Nephron (organoid): ENCODE measurements at regions not wholly inside any gene's neighbourhood (a gene's known extent, or its start where the extent isn't known, plus 50 kb on each side); places are given as distances from the start of the nearest gene placed in this dataset.

Experiments
- H3K27ac Mint-ChIP-seq, 3 experiments: 2 replicates each; pipeline ENCODE4 v1.8.0; 2020; ENCODE audit warnings: mixed read lengths in 3 of 3, mild to moderate bottlenecking in 2 of 3, moderate library complexity in 1 of 3
- H3K27me3 Mint-ChIP-seq: 2 replicates; pipeline ENCODE4 v1.8.0; 2021; ENCODE audit warnings: low read depth, mild to moderate bottlenecking, moderate library complexity, mixed read lengths
- H3K36me3 Mint-ChIP-seq: 2 replicates; pipeline ENCODE4 v1.8.0; 2020; ENCODE audit warnings: low read depth, mixed read lengths
- H3K4me1 Mint-ChIP-seq: 2 replicates; pipeline ENCODE4 v1.8.0; 2020; ENCODE audit warnings: mixed read lengths
- H3K4me3 Mint-ChIP-seq, 3 experiments: 2 replicates each; pipeline ENCODE4 v1.8.0; 2020; ENCODE audit warnings: mild to moderate bottlenecking in 3 of 3, mixed read lengths in 3 of 3, moderate library complexity in 2 of 3
- H3K9me3 Mint-ChIP-seq: 2 replicates; pipeline ENCODE4 v1.8.0; 2020; ENCODE audit warnings: mixed read lengths
- TF ChIP-seq, protein P1 (sequence below), 3 experiments: fragments of 200-600 bp; sonication (generic); IDR thresholded peaks; one replicate each; pipeline ENCODE4 v1.5.0; 2021; ENCODE audit warnings: antibody characterized with exemption in 3 of 3; ENCODE audit not compliant: unreplicated experiment in 3 of 3

GRCh38 chr10:21034241-21034640 lies 137.1 kb upstream of the NEBL start:
- no peaks in the 10 kb centered on the region for H3K4me1 Mint-ChIP-seq
- H3K4me3 Mint-ChIP-seq = no peak overlapping the region
- H3K27me3 Mint-ChIP-seq = no peaks in the 10 kb centered on the region
- H3K36me3 Mint-ChIP-seq = peaks cover 18% of the 10 kb centered on the region
- H3K9me3 Mint-ChIP-seq = peaks cover 8% of the 10 kb centered on the region
- TF ChIP-seq, protein P1, sequence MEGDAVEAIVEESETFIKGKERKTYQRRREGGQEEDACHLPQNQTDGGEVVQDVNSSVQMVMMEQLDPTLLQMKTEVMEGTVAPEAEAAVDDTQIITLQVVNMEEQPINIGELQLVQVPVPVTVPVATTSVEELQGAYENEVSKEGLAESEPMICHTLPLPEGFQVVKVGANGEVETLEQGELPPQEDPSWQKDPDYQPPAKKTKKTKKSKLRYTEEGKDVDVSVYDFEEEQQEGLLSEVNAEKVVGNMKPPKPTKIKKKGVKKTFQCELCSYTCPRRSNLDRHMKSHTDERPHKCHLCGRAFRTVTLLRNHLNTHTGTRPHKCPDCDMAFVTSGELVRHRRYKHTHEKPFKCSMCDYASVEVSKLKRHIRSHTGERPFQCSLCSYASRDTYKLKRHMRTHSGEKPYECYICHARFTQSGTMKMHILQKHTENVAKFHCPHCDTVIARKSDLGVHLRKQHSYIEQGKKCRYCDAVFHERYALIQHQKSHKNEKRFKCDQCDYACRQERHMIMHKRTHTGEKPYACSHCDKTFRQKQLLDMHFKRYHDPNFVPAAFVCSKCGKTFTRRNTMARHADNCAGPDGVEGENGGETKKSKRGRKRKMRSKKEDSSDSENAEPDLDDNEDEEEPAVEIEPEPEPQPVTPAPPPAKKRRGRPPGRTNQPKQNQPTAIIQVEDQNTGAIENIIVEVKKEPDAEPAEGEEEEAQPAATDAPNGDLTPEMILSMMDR (IDR thresholded peaks at IDR 0.05; ENCODE audit: unreplicated experiment in 3 of 3) = no peak
- no peak overlapping the region for H3K27ac Mint-ChIP-seq

DNA sequence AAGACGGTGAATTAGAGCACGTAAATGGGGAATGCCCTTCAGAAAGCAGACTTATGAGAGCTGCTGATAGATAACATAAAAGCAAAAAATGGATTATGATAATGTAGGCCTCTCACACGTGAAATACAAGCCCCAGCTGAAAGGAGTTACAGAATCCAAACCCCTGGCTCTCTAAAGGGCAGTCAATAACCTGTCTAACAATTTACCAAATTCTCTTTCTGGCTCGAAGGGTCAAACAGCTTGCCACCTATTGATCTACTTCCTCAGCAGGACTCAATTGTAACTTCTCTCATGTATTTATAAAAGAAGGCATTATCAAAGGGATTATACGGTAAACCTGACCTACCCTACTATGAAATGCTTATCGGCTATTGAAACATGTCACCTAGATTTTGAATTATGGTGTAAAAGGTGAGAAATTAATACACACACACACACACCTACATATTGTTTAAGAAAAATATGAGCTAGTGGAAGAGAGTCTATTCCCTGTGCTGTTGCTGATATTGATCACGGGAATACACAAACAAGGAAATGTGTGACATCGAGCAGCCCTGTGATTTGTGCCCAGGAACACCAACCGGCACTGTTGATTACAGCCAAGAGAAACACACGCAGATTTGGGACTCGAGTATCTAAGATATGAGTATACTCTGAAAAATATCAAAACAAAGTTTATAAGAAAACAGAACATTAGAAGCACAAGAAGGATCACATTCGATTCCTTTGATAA lies 135.6 kb upstream of the NEBL start:
- no peak overlapping the region for H3K27ac Mint-ChIP-seq
- TF ChIP-seq, protein P1 (IDR thresholded peaks at IDR 0.05; ENCODE audit: unreplicated experiment in 3 of 3) = no peak
- peaks cover 19% of the 10 kb centered on the region for H3K36me3 Mint-ChIP-seq
- H3K4me1 Mint-ChIP-seq = no peaks in the 10 kb centered on the region
- no peak overlapping the region for H3K4me3 Mint-ChIP-seq
- no peaks in the 10 kb centered on the region for H3K27me3 Mint-ChIP-seq
- H3K9me3 Mint-ChIP-seq = peaks cover 10% of the 10 kb centered on the region

- H3K27me3 Mint-ChIP-seq = no peaks in the 10 kb centered on the region
- peaks cover 7% of the 10 kb centered on the region for H3K9me3 Mint-ChIP-seq
- no peaks in the 10 kb centered on the region for H3K4me1 Mint-ChIP-seq
- no peak overlapping the region for H3K4me3 Mint-ChIP-seq
- TF ChIP-seq, protein P1 (IDR thresholded peaks at IDR 0.05; ENCODE audit: unreplicated experiment in 3 of 3) = no peak
- H3K27ac Mint-ChIP-seq = no peak overlapping the region
- peaks cover 17% of the 10 kb centered on the region for H3K36me3 Mint-ChIP-seq
Measured at GRCh38 chr10:21031232-21031795, 134.2 kb upstream of the NEBL start.

DNA sequence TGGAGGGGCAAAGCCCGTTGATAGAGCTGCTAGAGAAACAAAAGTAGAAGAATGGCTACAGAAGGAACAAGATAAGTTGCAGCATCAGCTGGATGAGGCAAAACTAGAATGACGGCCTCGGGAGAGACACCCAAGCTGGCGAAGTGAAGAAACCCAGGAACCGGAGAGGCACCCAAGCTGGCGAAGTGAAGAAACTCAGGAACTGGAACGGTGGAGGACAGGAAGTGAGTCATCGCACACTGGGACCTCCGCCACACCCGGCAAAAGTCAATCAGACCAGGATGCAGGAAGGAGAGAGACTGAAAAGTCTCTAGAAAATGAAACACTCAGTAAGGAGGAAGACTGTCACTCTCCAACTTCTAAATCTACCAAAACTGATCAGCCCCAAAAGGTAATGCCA lies 133.0 kb upstream of the NEBL start:
- Mint-ChIP-seq H3K36me3 (peaks cover 17% of the 10 kb centered on the region), H3K4me1 (no peaks in the 10 kb centered on the region), H3K27ac (no peak overlapping the region), H3K9me3 (peaks cover 7% of the 10 kb centered on the region), H3K4me3 (no peak overlapping the region), H3K27me3 (no peaks in the 10 kb centered on the region)
- TF ChIP-seq, protein P1 (IDR thresholded peaks at IDR 0.05; ENCODE audit: unreplicated experiment in 3 of 3) = no peak

DNA sequence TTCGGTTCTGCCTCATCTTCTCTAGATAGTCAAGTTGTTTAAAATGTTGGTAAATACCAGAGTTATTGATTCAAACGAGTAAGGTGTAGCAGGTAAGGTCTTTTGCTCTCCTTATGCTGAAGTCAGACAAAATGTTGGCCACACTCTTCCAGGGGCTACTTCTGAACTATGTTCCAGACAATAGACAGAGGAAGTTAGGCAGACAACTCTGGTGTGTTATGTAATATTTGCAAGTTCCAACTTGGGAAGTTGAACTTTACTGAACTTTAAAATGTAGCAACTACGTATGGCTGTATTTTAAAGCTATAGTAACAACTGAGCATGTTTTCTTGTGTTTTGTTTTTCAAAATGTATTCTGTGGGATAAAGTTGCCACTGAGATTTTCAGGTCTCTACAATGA lies 125.7 kb upstream of the NEBL start:
- Mint-ChIP-seq H3K9me3 (no peaks in the 10 kb centered on the region), H3K4me1 (no peaks in the 10 kb centered on the region), H3K4me3 (no peak overlapping the region), H3K27ac (peak overlapping the region in 1 of 3 experiments; percentile 17), H3K36me3 (no peaks in the 10 kb centered on the region), H3K27me3 (peaks cover 4% of the 10 kb centered on the region)
- TF ChIP-seq, protein P1 (IDR thresholded peaks at IDR 0.05; ENCODE audit: unreplicated experiment in 3 of 3) = no peak
